GM03348 (cell line): ENCODE measurements at regions not wholly inside any gene's neighbourhood (a gene's known extent, or its start where the extent isn't known, plus 50 kb on each side); places are given as distances from the start of the nearest gene placed in this dataset.

Experiments used
- DNase-seq: peaks from one replicate; pipeline ENCODE4 v3.0.0; 2012; ENCODE audit warnings: low spot score

GRCh38 chr14:104386151-104386841 is 193.3 kb upstream of the C14orf180 start:
- DNase-seq: no peak

GRCh38 chr14:104387022-104388010 is 192.2 kb upstream of the C14orf180 start:
- no peak for DNase-seq

- no peak for DNase-seq
Observed at GRCh38 chr14:104388011-104388521, 191.5 kb upstream of the C14orf180 start.

GRCh38 chr14:104388541-104389325 is 190.8 kb upstream of the C14orf180 start:
- no peak for DNase-seq

- no peak for DNase-seq
Observed at GRCh38 chr14:104389326-104390220, 190.0 kb upstream of the C14orf180 start.

- no peak for DNase-seq
Observed at GRCh38 chr14:104390221-104390931, 189.2 kb upstream of the C14orf180 start.

- no peak for DNase-seq
Observed at GRCh38 chr14:104390941-104391901, 188.3 kb upstream of the C14orf180 start.

GRCh38 chr14:104392001-104392395 is 187.6 kb upstream of the C14orf180 start:
- DNase-seq: no peak

- no peak for DNase-seq
Observed at GRCh38 chr14:104392396-104393198, 187.0 kb upstream of the C14orf180 start.

GRCh38 chr14:104393199-104393897 is 186.2 kb upstream of the C14orf180 start:
- no peak for DNase-seq

GRCh38 chr14:104393898-104394381 is 185.6 kb upstream of the C14orf180 start:
- DNase-seq: peak; percentile 4

- DNase-seq: peak; percentile 3
Observed at GRCh38 chr14:104394409-104394851, 185.1 kb upstream of the C14orf180 start.

GRCh38 chr14:104395276-104395675 is 184.3 kb upstream of the C14orf180 start:
- DNase-seq: no peak

GRCh38 chr14:104395941-104396681 is 183.5 kb upstream of the C14orf180 start:
- DNase-seq: no peak

GRCh38 chr14:104396682-104397470 is 182.7 kb upstream of the C14orf180 start:
- DNase-seq: no peak

- DNase-seq: no peak
Observed at GRCh38 chr14:104397956-104398355, 181.6 kb upstream of the C14orf180 start.
